ENCODE measurements at regions not wholly inside any gene's neighbourhood (a gene's known extent, or its start where the extent isn't known, plus 50 kb on each side); places are given as distances from the start of the nearest gene placed in this dataset.

- TF ChIP-seq RFX5 (IDR thresholded peaks at IDR 0.05) (no peak), EP300 (IDR thresholded peaks at IDR 0.05) (no peak), CTCF (IDR thresholded peaks at IDR 0.05) (no peak), HMGXB4 (CRISPR knock-in tag; IDR thresholded peaks at IDR 0.05; ENCODE audit: borderline replicate concordance) (no peak), CEBPB (IDR thresholded peaks at IDR 0.05) (no peak), POLR2A (IDR thresholded peaks at IDR 0.05; ENCODE audit: low read length) (no peak), MAFK (IDR thresholded peaks at IDR 0.05; ENCODE audit: partially characterized antibody) (no peak), SMC3 (IDR thresholded peaks at IDR 0.05) (no peak), USF2 (IDR thresholded peaks at IDR 0.05) (no peak)
Measured at GRCh38 chr12:111110556-111110955, 190.2 kb upstream of the MYL2 start.

All from A549 (cell line).